ENCODE measurements at regions not wholly inside any gene's neighbourhood (a gene's known extent, or its start where the extent isn't known, plus 50 kb on each side); places are given as distances from the start of the nearest gene placed in this dataset.
"Not testable (repeated sequence)": the region's sequence is repeated elsewhere in the genome, so short reads cannot be mapped to it uniquely, and the experiment has no call there.

- no peaks in the 10 kb centered on the region for H3K4me1 ChIP-seq (ENCODE audit: control insufficient read depth in 1 of 2, insufficient read depth in 2 of 2, low read length in 2 of 2)
- no peak overlapping the region for H3K4me3 ChIP-seq (ENCODE audit: low read length in 2 of 2)
- no peak overlapping the region for H3K27ac ChIP-seq (ENCODE audit: low read depth in 1 of 2, low read length in 2 of 2)
- no peaks in the 10 kb centered on the region for H3K36me3 ChIP-seq (ENCODE audit: control insufficient read depth in 1 of 2, insufficient read depth in 2 of 2, low read length in 1 of 2)
- no peaks in the 10 kb centered on the region for H3K27me3 ChIP-seq (ENCODE audit: control insufficient read depth in 1 of 2, insufficient read depth in 2 of 2, low read length in 1 of 2)
- intact Hi-C loops (cut with DNase I) = no loop called here
- no peak for DNase-seq
- H3K9me3 ChIP-seq (ENCODE audit: control insufficient read depth, low read length) = no peaks in the 10 kb centered on the region
- WGBS, 2 donors = 10 to 13% methylated on average over 1 of the region's 1 CpG
- ATAC-seq (ENCODE audit: low FRiP score) = no peak
Measured at GRCh38 chr5:92616085-92616484, 964.9 kb downstream of the NR2F1-AS1 start.

- Histone ChIP-seq H3K4me3 (ENCODE audit: low read length in 2 of 2) (no peak overlapping the region), H3K4me1 (ENCODE audit: control insufficient read depth in 1 of 2, insufficient read depth in 2 of 2, low read length in 2 of 2) (no peaks in the 10 kb centered on the region), H3K9me3 (ENCODE audit: control insufficient read depth, low read length) (no peaks in the 10 kb centered on the region), H3K36me3 (ENCODE audit: control insufficient read depth in 1 of 2, insufficient read depth in 2 of 2, low read length in 1 of 2) (no peaks in the 10 kb centered on the region), H3K27ac (ENCODE audit: low read depth in 1 of 2, low read length in 2 of 2) (no peak overlapping the region), H3K27me3 (ENCODE audit: control insufficient read depth in 1 of 2, insufficient read depth in 2 of 2, low read length in 1 of 2) (no peaks in the 10 kb centered on the region)
- ATAC-seq (ENCODE audit: low FRiP score) = no peak
- intact Hi-C loops (cut with DNase I) = no loop called here
- 84 to 89% methylated on average over 4 of the region's 4 CpGs for WGBS, 2 donors
- DNase-seq = no peak
Measured at GRCh38 chr5:92613546-92613945, 967.5 kb downstream of the NR2F1-AS1 start.

- ATAC-seq (ENCODE audit: low FRiP score); H3K4me1 ChIP-seq (ENCODE audit: control insufficient read depth in 1 of 2, insufficient read depth in 2 of 2, low read length in 2 of 2); intact Hi-C loops (cut with DNase I); H3K4me3 ChIP-seq (ENCODE audit: low read length in 2 of 2); DNase-seq; H3K36me3 ChIP-seq (ENCODE audit: control insufficient read depth in 1 of 2, insufficient read depth in 2 of 2, low read length in 1 of 2); H3K9me3 ChIP-seq (ENCODE audit: control insufficient read depth, low read length); H3K27me3 ChIP-seq (ENCODE audit: control insufficient read depth in 1 of 2, insufficient read depth in 2 of 2, low read length in 1 of 2); H3K27ac ChIP-seq (ENCODE audit: low read depth in 1 of 2, low read length in 2 of 2): not testable (repeated sequence)
Measured at GRCh38 chr5:92610435-92610834, 970.6 kb downstream of the NR2F1-AS1 start.

GRCh38 chr5:92605591-92605990 lies 975.4 kb downstream of the NR2F1-AS1 start:
- Histone ChIP-seq H3K27me3 (ENCODE audit: control insufficient read depth in 1 of 2, insufficient read depth in 2 of 2, low read length in 1 of 2) (no peaks in the 10 kb centered on the region), H3K27ac (ENCODE audit: low read depth in 1 of 2, low read length in 2 of 2) (no peak overlapping the region), H3K4me1 (ENCODE audit: control insufficient read depth in 1 of 2, insufficient read depth in 2 of 2, low read length in 2 of 2) (no peaks in the 10 kb centered on the region), H3K4me3 (ENCODE audit: low read length in 2 of 2) (no peak overlapping the region), H3K36me3 (ENCODE audit: control insufficient read depth in 1 of 2, insufficient read depth in 2 of 2, low read length in 1 of 2) (no peaks in the 10 kb centered on the region), H3K9me3 (ENCODE audit: control insufficient read depth, low read length) (no peaks in the 10 kb centered on the region)
- WGBS, 2 donors = 89 to 90% methylated on average over 2 of the region's 2 CpGs
- no peak for DNase-seq
- ATAC-seq (ENCODE audit: low FRiP score) = no peak
- intact Hi-C loops (cut with DNase I) = no loop called here

GRCh38 chr5:92599217-92599810 lies 981.7 kb downstream of the NR2F1-AS1 start:
- no peak overlapping the region for H3K4me3 ChIP-seq (ENCODE audit: low read length in 2 of 2)
- no peak for ATAC-seq (ENCODE audit: low FRiP score)
- peaks cover 1% of the 10 kb centered on the region for H3K9me3 ChIP-seq (ENCODE audit: control insufficient read depth, low read length)
- no peak for DNase-seq
- no peaks in the 10 kb centered on the region for H3K4me1 ChIP-seq (ENCODE audit: control insufficient read depth in 1 of 2, insufficient read depth in 2 of 2, low read length in 2 of 2)
- H3K27me3 ChIP-seq (ENCODE audit: control insufficient read depth in 1 of 2, insufficient read depth in 2 of 2, low read length in 1 of 2) = no peaks in the 10 kb centered on the region
- H3K27ac ChIP-seq (ENCODE audit: low read depth in 1 of 2, low read length in 2 of 2) = no peak overlapping the region
- H3K36me3 ChIP-seq (ENCODE audit: control insufficient read depth in 1 of 2, insufficient read depth in 2 of 2, low read length in 1 of 2) = no peaks in the 10 kb centered on the region
- intact Hi-C loops (cut with DNase I) = no loop called here
- 75 to 79% methylated on average over 1 of the region's 1 CpG for WGBS, 2 donors

GRCh38 chr5:92594031-92594430 lies 987.0 kb downstream of the NR2F1-AS1 start:
- no peaks in the 10 kb centered on the region for H3K4me1 ChIP-seq (ENCODE audit: control insufficient read depth in 1 of 2, insufficient read depth in 2 of 2, low read length in 2 of 2)
- DNase-seq (no peak), ATAC-seq (ENCODE audit: low FRiP score) (no peak)
- intact Hi-C loops (cut with DNase I) = no loop called here
- H3K27ac ChIP-seq (ENCODE audit: low read depth in 1 of 2, low read length in 2 of 2) = no peak overlapping the region
- H3K27me3 ChIP-seq (ENCODE audit: control insufficient read depth in 1 of 2, insufficient read depth in 2 of 2, low read length in 1 of 2) = no peaks in the 10 kb centered on the region
- H3K36me3 ChIP-seq (ENCODE audit: control insufficient read depth in 1 of 2, insufficient read depth in 2 of 2, low read length in 1 of 2) = no peaks in the 10 kb centered on the region
- no peaks in the 10 kb centered on the region for H3K9me3 ChIP-seq (ENCODE audit: control insufficient read depth, low read length)
- no peak overlapping the region for H3K4me3 ChIP-seq (ENCODE audit: low read length in 2 of 2)

- 58 to 61% methylated on average over 1 of the region's 1 CpG for WGBS, 2 donors
- Histone ChIP-seq H3K36me3 (ENCODE audit: control insufficient read depth in 1 of 2, insufficient read depth in 2 of 2, low read length in 1 of 2) (no peaks in the 10 kb centered on the region), H3K27me3 (ENCODE audit: control insufficient read depth in 1 of 2, insufficient read depth in 2 of 2, low read length in 1 of 2) (no peaks in the 10 kb centered on the region), H3K4me3 (ENCODE audit: low read length in 2 of 2) (no peak overlapping the region), H3K9me3 (ENCODE audit: control insufficient read depth, low read length) (no peaks in the 10 kb centered on the region), H3K27ac (ENCODE audit: low read depth in 1 of 2, low read length in 2 of 2) (no peak overlapping the region), H3K4me1 (ENCODE audit: control insufficient read depth in 1 of 2, insufficient read depth in 2 of 2, low read length in 2 of 2) (no peaks in the 10 kb centered on the region)
- no peak for DNase-seq
- intact Hi-C loops (cut with DNase I) = no loop called here
- no peak for ATAC-seq (ENCODE audit: low FRiP score)
Measured at GRCh38 chr5:92588876-92589275, 992.1 kb downstream of the NR2F1-AS1 start.

GRCh38 chr5:92581690-92582089 lies 999.3 kb downstream of the NR2F1-AS1 start:
- intact Hi-C loops (cut with DNase I) = no loop called here
- H3K4me1 ChIP-seq (ENCODE audit: control insufficient read depth in 1 of 2, insufficient read depth in 2 of 2, low read length in 2 of 2) = no peaks in the 10 kb centered on the region

GRCh38 chr5:92581249-92581648 lies 999.8 kb downstream of the NR2F1-AS1 start:
- no peak for ATAC-seq (ENCODE audit: low FRiP score)
- intact Hi-C loops (cut with DNase I) = no loop called here

More at GRCh38 chr5:92581690-92582089, 999.3 kb downstream of the NR2F1-AS1 start:
- H3K27me3 ChIP-seq (ENCODE audit: control insufficient read depth in 1 of 2, insufficient read depth in 2 of 2, low read length in 1 of 2) = no peaks in the 10 kb centered on the region
- no peak overlapping the region for H3K4me3 ChIP-seq (ENCODE audit: low read length in 2 of 2)
- WGBS, 2 donors = 74 to 84% methylated on average over 3 of the region's 3 CpGs
- H3K9me3 ChIP-seq (ENCODE audit: control insufficient read depth, low read length) = no peaks in the 10 kb centered on the region
- ATAC-seq (ENCODE audit: low FRiP score) = no peak
- no peak for DNase-seq
- no peaks in the 10 kb centered on the region for H3K36me3 ChIP-seq (ENCODE audit: control insufficient read depth in 1 of 2, insufficient read depth in 2 of 2, low read length in 1 of 2)
- no peak overlapping the region for H3K27ac ChIP-seq (ENCODE audit: low read depth in 1 of 2, low read length in 2 of 2)

More at GRCh38 chr5:92581249-92581648, 999.8 kb downstream of the NR2F1-AS1 start:
- Histone ChIP-seq H3K27me3 (ENCODE audit: control insufficient read depth in 1 of 2, insufficient read depth in 2 of 2, low read length in 1 of 2) (no peaks in the 10 kb centered on the region), H3K9me3 (ENCODE audit: control insufficient read depth, low read length) (no peaks in the 10 kb centered on the region), H3K36me3 (ENCODE audit: control insufficient read depth in 1 of 2, insufficient read depth in 2 of 2, low read length in 1 of 2) (no peaks in the 10 kb centered on the region), H3K4me1 (ENCODE audit: control insufficient read depth in 1 of 2, insufficient read depth in 2 of 2, low read length in 2 of 2) (no peaks in the 10 kb centered on the region), H3K27ac (ENCODE audit: low read depth in 1 of 2, low read length in 2 of 2) (no peak overlapping the region), H3K4me3 (ENCODE audit: low read length in 2 of 2) (no peak overlapping the region)
- no peak for DNase-seq
